Activated CD8-positive, alpha-beta memory T cell treated with anti-CD3 and anti-CD28 coated beads for 36 hours (primary cell): ENCODE measurements at regions not wholly inside any gene's neighbourhood (a gene's known extent, or its start where the extent isn't known, plus 50 kb on each side); places are given as distances from the start of the nearest gene placed in this dataset.
"Not testable (repeated sequence)": the region's sequence is repeated elsewhere in the genome, so short reads cannot be mapped to it uniquely, and the experiment has no call there.

Experiments used
- CTCF ChIA-PET: fragments of 350-600 bp; sonication (Branson Sonifier 250); formaldehyde crosslinking; loops from one replicate; lab custom pipeline; 2021; ENCODE audit warnings: antibody characterized with exemption; lab: Charles Lee
- POLR2A ChIA-PET: fragments of 350-600 bp; sonication (Branson Sonifier 250); formaldehyde crosslinking; loops from one replicate; lab custom pipeline; 2021; ENCODE audit warnings: antibody characterized with exemption; lab: Charles Lee

GRCh38 chr4:134601706-134602105, 400.1 kb upstream of the PABPC4L start:
- POLR2A ChIA-PET: no interaction called here
- CTCF ChIA-PET: no interaction called here

GRCh38 chr4:134591326-134591725, 389.7 kb upstream of the PABPC4L start:
- ChIA-PET POLR2A (no interaction called here), CTCF (no interaction called here)

GRCh38 chr4:134585972-134586371, 384.4 kb upstream of the PABPC4L start:
- CTCF ChIA-PET: no interaction called here

GRCh38 chr4:134567461-134567860, 365.9 kb upstream of the PABPC4L start:
- POLR2A ChIA-PET: no interaction called here
- CTCF ChIA-PET: no interaction called here

More at GRCh38 chr4:134585972-134586371, 384.4 kb upstream of the PABPC4L start:
- POLR2A ChIA-PET: no interaction called here

GRCh38 chr4:134560728-134561127, 359.1 kb upstream of the PABPC4L start:
- CTCF ChIA-PET: no interaction called here

GRCh38 chr4:134552063-134552462, 350.5 kb upstream of the PABPC4L start:
- ChIA-PET POLR2A (no interaction called here), CTCF (no interaction called here)

More at GRCh38 chr4:134560728-134561127, 359.1 kb upstream of the PABPC4L start:
- POLR2A ChIA-PET: no interaction called here

GRCh38 chr4:134551348-134551747, 349.8 kb upstream of the PABPC4L start:
- ChIA-PET CTCF (no interaction called here), POLR2A (no interaction called here)

- CTCF ChIA-PET: no interaction called here
- POLR2A ChIA-PET: no interaction called here
Measured at GRCh38 chr4:134548052-134548628, 346.6 kb upstream of the PABPC4L start.

GRCh38 chr4:134546279-134546678, 344.7 kb upstream of the PABPC4L start:
- ChIA-PET CTCF (no interaction called here), POLR2A (no interaction called here)

- ChIA-PET POLR2A (no interaction called here), CTCF (no interaction called here)
Measured at GRCh38 chr4:134544303-134544770, 342.7 kb upstream of the PABPC4L start.

GRCh38 chr4:134540588-134540987, 339.0 kb upstream of the PABPC4L start:
- ChIA-PET CTCF (no interaction called here), POLR2A (no interaction called here)

- ChIA-PET POLR2A (no interaction called here), CTCF (no interaction called here)
Measured at GRCh38 chr4:134539729-134540231, 338.2 kb upstream of the PABPC4L start.

GRCh38 chr4:134537701-134538100, 336.1 kb upstream of the PABPC4L start:
- ChIA-PET CTCF (no interaction called here), POLR2A (no interaction called here)

- POLR2A ChIA-PET: no interaction called here
- CTCF ChIA-PET: no interaction called here
Measured at GRCh38 chr4:134533068-134533467, 331.5 kb upstream of the PABPC4L start.

GRCh38 chr4:134531013-134531412, 329.4 kb upstream of the PABPC4L start:
- ChIA-PET POLR2A (no interaction called here), CTCF (no interaction called here)

- ChIA-PET POLR2A (no interaction called here), CTCF (no interaction called here)
Measured at GRCh38 chr4:134529629-134530028, 328.0 kb upstream of the PABPC4L start.

- ChIA-PET CTCF (no interaction called here), POLR2A (no interaction called here)
Measured at GRCh38 chr4:134518574-134519217, 317.1 kb upstream of the PABPC4L start.

- ChIA-PET CTCF (no interaction called here), POLR2A (no interaction called here)
Measured at GRCh38 chr4:134510544-134510943, 309.0 kb upstream of the PABPC4L start.

GRCh38 chr4:134505511-134505910, 303.9 kb upstream of the PABPC4L start:
- ChIA-PET POLR2A (no interaction called here), CTCF (no interaction called here)

GRCh38 chr4:134501973-134502643, 300.5 kb upstream of the PABPC4L start:
- POLR2A ChIA-PET: no interaction called here
- CTCF ChIA-PET: no interaction called here

GRCh38 chr4:134501488-134501887, 299.9 kb upstream of the PABPC4L start:
- POLR2A ChIA-PET, CTCF ChIA-PET: not testable (repeated sequence)
